GM19035 (cell line): ENCODE measurements at regions not wholly inside any gene's neighbourhood (a gene's known extent, or its start where the extent isn't known, plus 50 kb on each side); places are given as distances from the start of the nearest gene placed in this dataset.
"Not testable (repeated sequence)": the region's sequence is repeated elsewhere in the genome, so short reads cannot be mapped to it uniquely, and the experiment has no call there.

ENCODE experiments used
- ATAC-seq: cut with Tn5 transposase; IDR thresholded peaks from one replicate; pipeline ENCODE4 v1.9.1; 2021; ENCODE audit not compliant: unreplicated experiment

- ATAC-seq, result no peak
Measured at GRCh38 chr10:57963546-57963945, 304.1 kb downstream of the IPMK start.

GRCh38 chr10:57962839-57963238 lies 304.9 kb downstream of the IPMK start:
- no peak for ATAC-seq

GRCh38 chr10:57961487-57961886 lies 306.2 kb downstream of the IPMK start:
- no peak for ATAC-seq

DNA sequence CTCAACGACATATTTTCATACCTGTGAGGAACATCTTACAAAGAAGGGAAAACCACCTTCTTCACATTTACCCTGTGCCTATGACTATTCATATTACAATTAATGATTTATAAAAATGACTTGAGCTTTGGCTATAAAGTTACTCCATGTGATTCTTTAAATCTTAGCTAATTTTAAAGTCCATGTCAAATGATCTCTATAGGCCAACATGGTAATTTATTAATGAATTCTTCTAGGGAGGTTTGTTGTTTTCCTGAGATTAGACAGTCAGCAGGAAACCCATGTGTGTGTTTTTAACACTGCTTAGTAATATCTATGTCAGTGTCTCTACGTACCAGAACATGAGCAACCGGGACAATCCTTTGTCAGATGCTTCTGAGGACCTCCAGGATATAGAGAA lies 307.3 kb downstream of the IPMK start:
- no peak for ATAC-seq

GRCh38 chr10:57959318-57960006 lies 308.2 kb downstream of the IPMK start:
- no peak for ATAC-seq

DNA sequence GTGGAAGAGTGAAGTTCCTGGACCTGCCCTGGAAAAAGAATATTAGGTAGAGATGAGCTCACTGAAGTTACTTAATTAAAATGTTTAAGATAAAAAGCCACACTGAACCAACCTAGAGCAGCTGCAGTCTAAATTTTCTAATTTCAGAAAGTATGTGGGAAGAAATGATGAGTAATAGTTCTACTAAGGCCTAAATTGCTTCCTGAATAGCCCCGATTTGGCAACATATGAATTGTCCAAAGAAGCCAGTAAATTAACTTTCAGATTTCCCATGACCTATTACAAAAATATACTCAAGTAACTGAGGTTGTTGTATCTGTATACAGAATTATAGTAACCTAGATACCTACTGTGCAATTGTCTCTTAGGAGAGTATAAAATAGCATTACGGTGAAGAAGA lies 312.6 kb downstream of the IPMK start:
- no peak for ATAC-seq

DNA sequence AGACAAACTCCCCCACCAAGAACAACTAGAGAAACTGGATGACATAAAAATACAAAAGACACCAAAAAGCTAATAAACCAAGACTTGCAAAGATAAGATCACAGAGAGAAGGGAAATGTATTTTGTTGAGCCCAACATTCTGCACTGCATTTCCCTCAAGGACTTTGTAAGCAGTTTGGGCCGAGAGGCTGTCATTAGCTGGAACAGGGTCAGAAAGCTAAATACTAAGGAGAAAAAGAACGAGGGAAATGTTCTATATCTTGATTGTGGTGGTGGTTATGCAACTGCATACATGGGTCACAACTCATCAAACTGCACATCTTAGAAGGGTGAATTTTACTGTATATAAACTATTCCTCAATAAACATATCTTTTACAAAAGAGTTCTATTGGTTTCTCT lies 315.0 kb downstream of the IPMK start:
- no peak for ATAC-seq

- ATAC-seq, result no peak
Measured at GRCh38 chr10:57950442-57950974, 317.2 kb downstream of the IPMK start.

GRCh38 chr10:57948796-57949195 lies 318.9 kb downstream of the IPMK start:
- no peak for ATAC-seq

DNA sequence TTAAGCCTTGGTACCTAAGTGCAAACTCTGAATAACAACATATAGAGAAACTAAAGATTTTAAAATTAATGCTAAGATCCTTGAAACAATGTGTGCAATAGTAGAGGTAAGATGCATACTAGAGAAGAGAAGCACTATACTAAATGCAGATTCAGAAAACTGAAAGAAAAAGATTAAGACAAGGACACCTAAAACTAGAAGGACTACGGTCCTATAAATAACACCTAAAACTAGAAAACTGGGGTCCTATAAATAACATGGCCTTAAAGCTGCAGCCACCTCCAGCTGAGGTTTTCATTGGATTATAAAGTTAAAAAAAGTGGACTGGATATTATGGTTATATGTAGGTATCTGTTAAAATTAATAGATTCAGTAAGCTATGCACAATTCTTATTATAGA lies 320.9 kb downstream of the IPMK start:
- ATAC-seq, result no peak

DNA sequence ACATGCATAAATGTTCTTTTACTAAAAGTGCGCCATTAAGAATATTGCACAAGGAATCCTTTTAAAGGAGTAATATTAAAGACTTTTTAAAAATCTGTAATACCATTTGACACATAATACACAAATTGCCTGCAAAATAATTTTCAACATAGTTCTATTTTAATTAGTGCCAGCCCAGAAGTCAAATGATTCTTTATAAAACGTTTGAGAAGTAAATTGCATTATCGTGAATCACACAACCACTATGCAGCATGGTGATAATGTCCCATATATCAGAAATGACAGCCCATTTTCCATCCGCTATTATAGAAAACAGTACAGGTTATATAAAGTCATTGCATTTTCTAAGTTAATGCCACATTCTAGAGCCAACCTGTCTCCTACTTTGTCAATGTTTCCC lies 324.0 kb downstream of the IPMK start:
- ATAC-seq, result no peak

DNA sequence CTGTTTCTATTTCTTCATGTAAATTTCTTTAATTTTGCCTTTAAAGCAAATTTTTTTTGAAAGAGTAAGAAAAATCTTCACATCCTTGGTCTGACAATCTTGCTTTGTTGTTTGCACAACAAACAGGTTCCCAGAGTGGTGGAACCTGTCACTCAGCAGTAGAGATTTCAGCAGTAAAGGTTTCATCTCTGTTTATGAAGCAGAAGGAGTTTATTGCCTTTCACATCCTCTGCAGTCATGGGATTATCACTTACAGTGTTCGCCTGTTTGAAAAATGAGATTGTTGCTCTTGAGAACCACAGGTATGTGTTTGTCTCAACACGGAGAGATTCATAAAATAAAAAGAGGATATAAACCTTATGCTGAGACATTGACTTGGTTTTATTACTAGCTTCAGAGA lies 342.6 kb downstream of the IPMK start:
- ATAC-seq, result no peak

- ATAC-seq, result no peak
Measured at GRCh38 chr10:57921140-57921539, 346.6 kb downstream of the IPMK start.

DNA sequence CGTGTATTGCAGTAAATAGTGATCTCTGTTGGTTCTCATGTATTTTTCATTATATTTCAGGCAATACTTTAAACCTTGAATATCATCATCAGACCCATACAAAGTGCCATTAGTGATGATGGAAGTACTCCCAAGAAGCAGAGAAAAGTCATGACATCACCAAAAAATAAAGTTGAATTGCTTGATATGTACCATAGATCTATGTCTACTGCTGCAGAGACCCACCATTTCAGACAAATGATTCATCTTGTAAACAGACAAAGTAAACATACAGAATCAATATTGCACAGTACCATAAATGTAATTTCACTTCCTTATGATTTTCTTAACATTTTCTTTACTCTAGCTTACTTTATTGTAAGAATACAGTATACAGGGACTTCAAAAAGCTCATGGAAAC lies 347.8 kb downstream of the IPMK start:
- ATAC-seq, result no peak

DNA sequence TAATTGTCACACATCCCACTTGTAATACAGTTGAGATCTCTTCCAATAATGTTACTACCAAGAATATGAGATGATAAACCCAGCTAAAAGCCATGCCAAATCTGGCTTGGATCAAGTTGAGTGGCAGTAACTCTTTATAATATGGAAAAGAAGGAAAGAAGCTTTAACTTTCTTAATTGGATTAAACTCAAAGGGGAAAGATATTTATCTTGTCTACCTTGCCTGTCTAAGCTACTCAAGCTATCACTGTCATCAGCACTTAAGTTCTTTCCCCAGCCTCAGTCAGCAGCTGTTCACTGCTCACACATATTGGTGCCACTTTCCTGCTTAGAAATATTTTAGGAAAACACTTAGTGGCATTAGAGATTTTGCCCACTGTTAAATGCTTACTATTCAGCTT lies 350.7 kb downstream of the IPMK start:
- ATAC-seq, result no peak

DNA sequence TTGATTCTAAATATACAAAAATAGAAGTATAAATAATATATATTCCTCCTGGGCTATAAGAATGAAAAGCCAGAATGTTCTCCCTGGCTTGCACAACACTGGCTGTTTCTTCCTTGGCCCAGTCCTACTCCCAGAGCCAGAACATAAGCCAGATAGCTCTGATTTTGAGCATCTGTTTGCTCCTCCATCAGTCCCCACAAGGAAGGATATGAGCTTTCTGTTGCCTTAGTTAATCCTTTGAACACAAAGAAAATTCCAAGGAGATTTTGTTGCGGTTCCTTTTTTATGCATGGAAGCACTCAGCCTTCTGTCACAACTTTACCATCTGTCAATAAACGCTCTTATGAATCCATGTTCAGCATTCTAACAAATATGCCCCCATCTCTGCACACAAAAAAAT lies 361.8 kb downstream of the IPMK start:
- no peak for ATAC-seq

- no peak for ATAC-seq
Measured at GRCh38 chr10:57905010-57905409, 362.7 kb downstream of the IPMK start.

DNA sequence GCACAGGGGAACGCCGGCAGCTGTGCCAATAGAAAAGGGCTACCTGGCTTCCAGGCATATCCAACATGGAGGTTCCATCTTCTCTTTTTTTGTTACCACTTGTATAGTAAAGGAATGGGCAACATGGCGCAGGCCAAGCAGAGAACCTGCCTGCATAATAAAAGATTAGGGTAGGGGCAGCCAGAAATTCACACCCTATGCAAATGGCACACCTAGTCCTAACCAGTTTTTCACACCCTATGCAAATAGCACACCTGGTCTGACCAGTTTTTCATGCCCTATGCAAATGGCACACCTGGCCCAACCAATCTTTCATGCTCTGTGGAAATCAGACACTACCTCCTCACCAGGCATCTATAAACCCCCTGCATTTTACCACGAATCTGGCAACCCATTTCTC lies 369.5 kb downstream of the IPMK start:
- no peak for ATAC-seq

DNA sequence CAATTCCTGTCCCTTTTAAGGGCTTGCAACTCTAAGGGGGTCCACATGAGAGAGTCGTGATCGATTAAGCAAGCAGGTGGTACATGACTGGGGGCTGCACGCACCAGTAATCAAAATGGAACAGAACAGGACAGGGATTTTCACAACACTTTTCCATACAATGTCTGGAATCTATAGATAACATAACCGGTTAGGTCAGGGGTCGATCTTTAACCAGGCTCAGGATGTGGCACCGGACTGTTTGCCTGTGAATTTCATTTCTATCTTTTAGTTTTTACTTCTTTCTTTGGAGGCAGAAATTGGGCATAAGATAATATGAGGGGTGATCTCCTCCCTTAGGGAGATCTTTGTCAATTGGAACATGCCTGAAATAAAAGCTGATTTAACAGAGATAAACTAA lies 370.1 kb downstream of the IPMK start:
- ATAC-seq, result no peak

DNA sequence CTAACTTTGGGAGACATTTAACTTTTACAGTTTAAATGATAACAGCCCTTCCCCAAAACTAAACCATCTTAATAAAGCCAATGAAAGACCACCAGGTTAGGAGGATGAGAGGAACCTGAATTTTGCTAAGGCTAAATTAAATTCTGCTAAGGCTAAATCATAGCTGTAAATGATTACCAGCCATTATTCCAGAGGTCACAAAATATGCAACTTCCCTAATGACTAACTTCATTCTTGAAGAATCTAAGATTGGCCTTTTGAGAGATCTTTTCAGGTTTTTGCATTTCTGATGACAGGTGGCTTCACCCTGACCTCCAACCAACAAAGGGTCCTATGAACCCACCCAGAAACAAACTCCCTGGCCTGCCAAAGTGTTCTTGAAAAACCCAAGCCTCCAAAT lies 373.3 kb downstream of the IPMK start:
- no peak for ATAC-seq

DNA sequence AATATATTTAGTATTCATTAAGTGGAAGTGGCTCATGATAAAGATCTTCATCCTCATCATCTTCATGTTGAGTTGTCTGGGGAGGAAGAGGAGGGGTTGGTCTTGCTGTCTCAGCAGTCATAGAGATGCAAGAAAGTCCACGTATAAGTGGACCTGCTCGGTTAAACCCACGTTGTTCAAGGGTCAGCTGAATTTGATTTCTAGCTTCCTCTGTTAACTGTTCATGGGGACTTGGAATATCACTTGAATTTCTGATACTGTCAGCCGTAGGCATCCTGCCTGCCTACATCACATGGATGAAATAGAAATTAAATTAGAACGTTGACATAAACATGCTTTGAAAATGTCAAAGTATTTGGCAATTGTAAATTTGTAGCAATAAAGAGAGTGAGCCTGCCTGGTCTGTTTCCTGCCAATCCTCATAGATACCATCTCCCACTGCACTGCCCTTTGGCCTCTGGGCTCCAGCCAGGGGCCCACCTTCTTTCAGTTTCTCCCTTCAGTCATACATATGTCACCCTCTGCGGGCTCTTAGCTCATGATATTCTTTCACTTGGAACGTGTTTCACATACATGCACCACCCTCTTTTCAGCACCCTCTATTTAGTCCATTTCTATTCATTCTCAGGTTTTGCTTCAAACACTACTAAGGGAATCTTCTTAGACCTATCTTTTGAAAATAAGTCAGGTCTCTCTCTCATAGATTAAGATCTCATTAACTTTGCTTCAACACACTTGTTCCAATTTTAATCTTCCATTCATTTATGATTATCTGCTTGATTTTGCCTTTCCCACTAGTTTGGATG lies 376.3 kb downstream of the IPMK start:
- ATAC-seq, result no peak

DNA sequence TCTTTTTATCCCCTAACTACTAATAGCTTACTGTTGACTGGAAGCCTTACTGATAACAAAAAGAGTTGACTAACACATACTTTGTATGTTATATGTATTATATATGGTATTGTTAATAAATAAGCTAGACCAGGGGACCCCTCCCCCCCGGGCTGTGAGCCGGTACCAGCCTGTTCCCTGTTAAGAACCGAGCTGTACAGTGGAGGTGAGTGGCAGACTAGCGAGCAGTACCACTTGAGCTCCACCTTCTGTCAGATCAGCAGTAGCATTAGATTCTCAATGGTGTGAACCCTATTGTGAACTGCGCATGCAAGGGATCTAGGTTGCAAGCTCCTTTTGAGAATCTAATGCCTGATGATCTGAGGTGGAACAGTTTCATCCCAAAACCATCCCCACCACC lies 377.0 kb downstream of the IPMK start:
- no peak for ATAC-seq

GRCh38 chr10:57885618-57885968 lies 382.1 kb downstream of the IPMK start:
- not testable (repeated sequence) for ATAC-seq
